Astrocyte (in vitro differentiated cells and primary cell): ENCODE measurements at regions not wholly inside any gene's neighbourhood (a gene's known extent, or its start where the extent isn't known, plus 50 kb on each side); places are given as distances from the start of the nearest gene placed in this dataset.
A peak's percentile ranks its signal among the peaks of the same experiment; 100 is the strongest.
"Not testable (repeated sequence)": the region's sequence is repeated elsewhere in the genome, so short reads cannot be mapped to it uniquely, and the experiment has no call there.

Experiments
- DNase-seq: peaks from one replicate; pipeline ENCODE4 v3.0.0-alpha.2; 2010; ENCODE audit warnings: low read depth
- FAIRE-seq: peaks from 2 replicates; lab custom pipeline; 2011; peaks lifted over from hg19 to GRCh38; lab: Jason Lieb, UNC
- H2AFZ ChIP-seq: 2 replicates; pipeline ENCODE4 v1.6.0; 2012; ENCODE audit warnings: low read depth, low read length, inconsistent platforms
- H3K27ac ChIP-seq: 2 replicates; pipeline ENCODE4 v1.5.1; 2011; ENCODE audit warnings: low read depth, low read length, inconsistent platforms
- H3K27me3 ChIP-seq: 2 replicates; pipeline ENCODE4 v1.6.0; 2011; ENCODE audit warnings: low read length, inconsistent platforms; ENCODE audit not compliant: insufficient read depth
- H3K36me3 ChIP-seq: 2 replicates; pipeline ENCODE4 v1.5.1; 2011; ENCODE audit warnings: low read length, inconsistent platforms; ENCODE audit not compliant: insufficient read depth
- H3K4me1 ChIP-seq: 2 replicates; pipeline ENCODE4 v1.5.1; 2011; ENCODE audit warnings: low read length, inconsistent platforms; ENCODE audit not compliant: insufficient read depth
- H3K4me2 ChIP-seq: 2 replicates; pipeline ENCODE4 v1.6.0; 2012; ENCODE audit warnings: low read length, inconsistent platforms
- H3K4me3 ChIP-seq: 2 replicates; pipeline ENCODE4 v1.5.1; 2011; ENCODE audit warnings: low read depth, mild to moderate bottlenecking, low read length, inconsistent platforms; ENCODE audit not compliant: insufficient read depth
- H3K79me2 ChIP-seq: 2 replicates; pipeline ENCODE4 v1.6.0; 2012; ENCODE audit warnings: mild to moderate bottlenecking, low read length, inconsistent platforms; ENCODE audit not compliant: insufficient read depth
- H3K9ac ChIP-seq: 2 replicates; pipeline ENCODE4 v1.6.0; 2012; ENCODE audit warnings: mild to moderate bottlenecking, low read length, inconsistent platforms
- H3K9me3 ChIP-seq: 2 replicates; pipeline ENCODE4 v1.5.1; 2012; ENCODE audit warnings: low read depth, mild to moderate bottlenecking, low read length, inconsistent platforms; ENCODE audit not compliant: insufficient read depth
- H4K20me1 ChIP-seq: 2 replicates; pipeline ENCODE4 v1.6.0; 2012; ENCODE audit warnings: low read length, inconsistent platforms; ENCODE audit not compliant: insufficient read depth
- H3K27ac Mint-ChIP-seq: one replicate; pipeline ENCODE4 v1.8.0; 2021; ENCODE audit warnings: mild to moderate bottlenecking, mixed read lengths; ENCODE audit not compliant: unreplicated experiment
- H3K27me3 Mint-ChIP-seq: one replicate; pipeline ENCODE4 v1.8.0; 2021; ENCODE audit warnings: low read depth, mixed read lengths; ENCODE audit not compliant: unreplicated experiment
- H3K36me3 Mint-ChIP-seq: one replicate; pipeline ENCODE4 v1.8.0; 2021; ENCODE audit warnings: low read depth, mixed read lengths; ENCODE audit not compliant: unreplicated experiment
- H3K4me1 Mint-ChIP-seq: one replicate; pipeline ENCODE4 v1.8.0; 2021; ENCODE audit warnings: low read depth, mixed read lengths; ENCODE audit not compliant: unreplicated experiment
- H3K4me3 Mint-ChIP-seq: one replicate; pipeline ENCODE4 v1.8.0; 2021; ENCODE audit warnings: mild to moderate bottlenecking, moderate library complexity, mixed read lengths; ENCODE audit not compliant: unreplicated experiment
- H3K9me3 Mint-ChIP-seq: one replicate; pipeline ENCODE4 v1.8.0; 2021; ENCODE audit warnings: mild to moderate bottlenecking, mixed read lengths; ENCODE audit not compliant: unreplicated experiment
- CTCF ChIP-seq: IDR thresholded peaks from 2 replicates; pipeline ENCODE4 v1.5.1; 2011; ENCODE audit warnings: low read depth, mild to moderate bottlenecking, inconsistent platforms, low read length, moderate library complexity; ENCODE audit not compliant: insufficient read depth
- EZH2 ChIP-seq: IDR thresholded peaks from 2 replicates; pipeline ENCODE4 v1.6.1; 2012; ENCODE audit warnings: mild to moderate bottlenecking, low read length, inconsistent platforms; ENCODE audit not compliant: insufficient read depth

GRCh38 chr18:22591222-22591621 lies 173.5 kb upstream of the CTAGE1 start:
- peak overlapping the region; percentile 50 for H3K27ac ChIP-seq
- H3K9ac ChIP-seq = peak overlapping the region; percentile 21
- Mint-ChIP-seq H3K9me3 (no peaks in the 10 kb centered on the region), H3K27me3 (peaks cover 2% of the 10 kb centered on the region), H3K27ac (no peak overlapping the region), H3K36me3 (no peaks in the 10 kb centered on the region), H3K4me1 (peaks cover 4% of the 10 kb centered on the region), H3K4me3 (no peak overlapping the region)
- DNase-seq (peak; percentile 91), FAIRE-seq (peak; percentile 65)
- no peaks in the 10 kb centered on the region for H3K27me3 ChIP-seq
- no peaks in the 10 kb centered on the region for H3K36me3 ChIP-seq
- TF ChIP-seq EZH2 (no peak), CTCF (no peak)
- H3K9me3 ChIP-seq = no peaks in the 10 kb centered on the region
- H2AFZ ChIP-seq = no peak overlapping the region
- H4K20me1 ChIP-seq = no peaks in the 10 kb centered on the region
- no peaks in the 10 kb centered on the region for H3K79me2 ChIP-seq
- H3K4me2 ChIP-seq = peak overlapping the region; percentile 22
- H3K4me3 ChIP-seq = no peak overlapping the region
- H3K4me1 ChIP-seq = peaks cover 10% of the 10 kb centered on the region

GRCh38 chr18:22594155-22594690 lies 176.5 kb upstream of the CTAGE1 start:
- no peaks in the 10 kb centered on the region for H3K79me2 ChIP-seq
- peaks cover 4% of the 10 kb centered on the region for H3K4me1 Mint-ChIP-seq
- H3K27ac Mint-ChIP-seq = no peak overlapping the region
- no peak overlapping the region for H3K4me2 ChIP-seq
- H3K9me3 ChIP-seq = no peaks in the 10 kb centered on the region
- no peak for DNase-seq
- no peak overlapping the region for H2AFZ ChIP-seq
- no peak overlapping the region for H3K27ac ChIP-seq
- H3K36me3 ChIP-seq = no peaks in the 10 kb centered on the region
- TF ChIP-seq EZH2 (no peak), CTCF (no peak)
- H4K20me1 ChIP-seq = no peaks in the 10 kb centered on the region
- peaks cover 4% of the 10 kb centered on the region for H3K27me3 Mint-ChIP-seq
- FAIRE-seq = no peak
- H3K9me3 Mint-ChIP-seq = peaks cover 2% of the 10 kb centered on the region
- peaks cover 10% of the 10 kb centered on the region for H3K4me1 ChIP-seq
- H3K4me3 ChIP-seq = no peak overlapping the region
- H3K9ac ChIP-seq = no peak overlapping the region
- H3K27me3 ChIP-seq = no peaks in the 10 kb centered on the region
- H3K36me3 Mint-ChIP-seq = no peaks in the 10 kb centered on the region
- no peak overlapping the region for H3K4me3 Mint-ChIP-seq

GRCh38 chr18:22601481-22601880 lies 183.8 kb upstream of the CTAGE1 start:
- H3K27ac Mint-ChIP-seq = no peak overlapping the region
- FAIRE-seq (no peak), DNase-seq (peak; percentile 49)
- H3K4me1 ChIP-seq = peaks cover 3% of the 10 kb centered on the region
- H3K36me3 ChIP-seq = no peaks in the 10 kb centered on the region
- H3K9me3 Mint-ChIP-seq = peaks cover 9% of the 10 kb centered on the region
- H3K79me2 ChIP-seq = no peaks in the 10 kb centered on the region
- peaks cover 2% of the 10 kb centered on the region for H3K27me3 Mint-ChIP-seq
- H3K27ac ChIP-seq = no peak overlapping the region
- no peak overlapping the region for H3K4me3 ChIP-seq
- no peak overlapping the region for H3K9ac ChIP-seq
- H3K4me2 ChIP-seq = no peak overlapping the region
- peaks cover 38% of the 10 kb centered on the region for H3K4me1 Mint-ChIP-seq
- no peaks in the 10 kb centered on the region for H3K36me3 Mint-ChIP-seq
- H2AFZ ChIP-seq = no peak overlapping the region
- TF ChIP-seq CTCF (no peak), EZH2 (no peak)
- H3K9me3 ChIP-seq = peaks cover 3% of the 10 kb centered on the region
- H4K20me1 ChIP-seq = no peaks in the 10 kb centered on the region
- H3K4me3 Mint-ChIP-seq = no peak overlapping the region
- H3K27me3 ChIP-seq = no peaks in the 10 kb centered on the region

GRCh38 chr18:22602456-22602855 lies 184.7 kb upstream of the CTAGE1 start:
- H3K4me1 Mint-ChIP-seq = peaks cover 46% of the 10 kb centered on the region
- H3K4me3 Mint-ChIP-seq, H3K79me2 ChIP-seq, H3K9me3 ChIP-seq, H3K27me3 ChIP-seq, H3K9ac ChIP-seq, H3K4me3 ChIP-seq, H3K9me3 Mint-ChIP-seq, H2AFZ ChIP-seq, H3K36me3 Mint-ChIP-seq, H3K27me3 Mint-ChIP-seq, H3K4me2 ChIP-seq, H4K20me1 ChIP-seq, FAIRE-seq, H3K36me3 ChIP-seq: not testable (repeated sequence)
- peaks cover 12% of the 10 kb centered on the region for H3K4me1 ChIP-seq
- peak overlapping the region; percentile 91 for H3K27ac Mint-ChIP-seq
- DNase-seq = peak; percentile 90
- H3K27ac ChIP-seq = peak overlapping the region; percentile 22
